Breast epithelium (tissue), 3 donors: ENCODE measurements at regions not wholly inside any gene's neighbourhood (a gene's known extent, or its start where the extent isn't known, plus 50 kb on each side); places are given as distances from the start of the nearest gene placed in this dataset.

Experiments used
- CTCF ChIP-seq, 3 donors: fragments of 450-650 bp; IDR thresholded peaks; one replicate each; pipeline ENCODE4 v1.5.1; 2016 to 2017; ENCODE audit warnings: antibody characterized with exemption in 3 of 3, mild to moderate bottlenecking in 3 of 3, moderate library complexity in 3 of 3
- POLR2A ChIP-seq: fragments of 450-650 bp; IDR thresholded peaks from one replicate; pipeline ENCODE4 v1.6.1; 2016; ENCODE audit warnings: antibody characterized with exemption, mild to moderate bottlenecking, moderate library complexity
- POLR2AphosphoS5 ChIP-seq, 3 donors: sonication (generic); formaldehyde crosslinking; IDR thresholded peaks; one replicate each; pipeline ENCODE4 v1.6.1; 2017; ENCODE audit warnings: antibody characterized with exemption in 3 of 3

- no peak for TF ChIP-seq CTCF (IDR thresholded peaks at IDR 0.05)
- no peak for TF ChIP-seq POLR2A
- TF ChIP-seq POLR2AphosphoS5 (IDR thresholded peaks at IDR 0.05), result no peak
Measured at GRCh38 chr2:862355-862687, 88.3 kb upstream of the SNTG2 start.
